C4-2B (cell line): ENCODE measurements at regions not wholly inside any gene's neighbourhood (a gene's known extent, or its start where the extent isn't known, plus 50 kb on each side); places are given as distances from the start of the nearest gene placed in this dataset.
"Not testable (repeated sequence)": the region's sequence is repeated elsewhere in the genome, so short reads cannot be mapped to it uniquely, and the experiment has no call there.

Experiments used
- H3K27ac ChIP-seq: fragments of 450-650 bp; 2 replicates; pipeline ENCODE4 v1.5.1; 2017
- CTCF ChIP-seq: fragments of 450-650 bp; conservative IDR thresholded peaks from 2 replicates; pipeline ENCODE4 v1.5.1; 2017; ENCODE audit warnings: mild to moderate bottlenecking
- ZFX ChIP-seq: fragments of 450-650 bp; IDR thresholded peaks from 2 replicates; pipeline ENCODE4 v1.6.1; 2017

- H3K27ac ChIP-seq, result no peak overlapping the region
- TF ChIP-seq ZFX, result no peak
- no peak for TF ChIP-seq CTCF
Observed at GRCh38 chr4:131344761-131345160, 1804.3 kb upstream of the PCDH10 start.

DNA sequence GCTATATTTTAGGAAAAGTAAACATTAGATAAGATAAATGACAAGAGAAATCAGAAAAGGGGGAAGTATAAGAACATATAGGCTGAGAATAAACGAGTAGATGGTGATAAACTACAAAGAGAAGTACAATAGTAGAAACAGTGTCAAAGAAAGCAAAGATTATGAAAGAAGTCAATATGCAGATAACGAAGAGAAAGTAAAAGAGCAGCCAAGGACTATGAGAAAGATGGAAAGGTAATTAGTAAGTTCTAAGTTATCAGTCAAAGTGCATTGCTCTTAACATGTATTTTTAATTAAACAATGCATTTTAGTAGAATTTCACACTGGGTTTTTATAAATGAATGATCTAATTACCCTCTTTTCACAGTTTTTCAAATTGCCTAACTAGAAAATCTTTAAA, 1801.3 kb upstream of the PCDH10 start:
- TF ChIP-seq ZFX, result no peak
- no peak for TF ChIP-seq CTCF
- no peak overlapping the region for H3K27ac ChIP-seq

GRCh38 chr4:131348263-131348662, 1800.8 kb upstream of the PCDH10 start:
- TF ChIP-seq CTCF (no peak), ZFX (no peak)
- H3K27ac ChIP-seq, result no peak overlapping the region

DNA sequence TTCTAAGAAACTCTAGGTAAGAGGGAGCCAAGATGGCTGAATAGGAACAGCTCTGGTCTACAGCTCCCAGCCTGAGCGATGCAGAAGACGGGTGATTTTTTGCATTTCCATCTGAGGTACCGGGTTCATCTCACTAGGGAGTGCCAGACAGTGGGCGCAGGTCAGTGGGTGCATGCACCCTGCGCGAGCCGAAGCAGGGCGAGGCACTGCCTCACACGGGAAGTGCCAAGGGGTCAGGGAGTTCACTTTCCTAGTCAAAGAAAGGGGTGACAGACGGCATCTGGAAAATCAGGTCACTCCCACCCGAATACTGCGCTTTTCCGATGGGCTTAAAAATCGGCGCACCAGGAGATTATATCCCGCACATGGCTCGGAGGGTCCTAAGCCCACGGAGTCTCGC, 1796.7 kb upstream of the PCDH10 start:
- H3K27ac ChIP-seq, result not testable (repeated sequence)

- no peak overlapping the region for H3K27ac ChIP-seq
- TF ChIP-seq ZFX (no peak), CTCF (no peak)
Observed at GRCh38 chr4:131366714-131367113, 1782.4 kb upstream of the PCDH10 start.

GRCh38 chr4:131367441-131367840, 1781.7 kb upstream of the PCDH10 start:
- H3K27ac ChIP-seq, result no peak overlapping the region
- no peak for TF ChIP-seq ZFX
- TF ChIP-seq CTCF, result no peak

DNA sequence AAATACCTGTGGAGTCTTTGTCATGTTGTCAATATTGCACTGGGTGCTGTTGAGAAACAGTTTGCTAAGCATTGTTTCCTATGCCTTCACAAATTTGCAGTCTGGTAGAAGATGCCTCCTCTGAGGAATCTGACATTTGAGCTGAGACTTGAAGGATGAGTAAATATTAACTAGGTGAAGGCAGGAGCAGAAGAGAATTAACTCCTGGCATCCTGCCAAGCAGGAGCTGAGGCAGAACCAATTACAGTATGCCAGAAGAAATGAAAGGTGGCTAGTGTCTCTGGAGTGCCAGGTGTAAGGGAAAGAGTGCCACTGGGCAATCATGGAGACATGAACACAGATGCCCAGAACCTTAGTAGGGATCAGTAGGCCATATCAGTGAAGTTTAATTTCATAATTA, 1778.2 kb upstream of the PCDH10 start:
- no peak overlapping the region for H3K27ac ChIP-seq
- TF ChIP-seq ZFX (no peak), CTCF (no peak)

DNA sequence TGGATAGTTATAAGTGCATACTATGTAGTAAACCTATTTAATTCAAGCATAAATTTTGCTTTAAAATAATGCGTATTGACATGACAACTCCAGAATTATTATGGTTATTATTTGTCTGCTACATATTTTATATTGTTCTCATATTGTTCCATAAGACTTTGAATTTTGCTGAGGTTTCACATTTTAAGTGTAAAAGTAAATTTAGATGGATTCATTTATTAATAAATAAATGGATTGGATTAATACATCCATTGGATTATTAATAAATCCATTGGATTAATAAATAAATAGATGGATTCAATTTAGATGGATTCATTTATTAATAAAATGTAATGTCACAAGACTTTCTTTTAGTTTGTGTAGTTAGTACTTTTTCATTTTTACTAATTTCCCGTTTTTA, 1768.0 kb upstream of the PCDH10 start:
- H3K27ac ChIP-seq, result no peak overlapping the region
- TF ChIP-seq ZFX (no peak), CTCF (no peak)
